ENCODE measurements at regions not wholly inside any gene's neighbourhood (a gene's known extent, or its start where the extent isn't known, plus 50 kb on each side); places are given as distances from the start of the nearest gene placed in this dataset.

DNA sequence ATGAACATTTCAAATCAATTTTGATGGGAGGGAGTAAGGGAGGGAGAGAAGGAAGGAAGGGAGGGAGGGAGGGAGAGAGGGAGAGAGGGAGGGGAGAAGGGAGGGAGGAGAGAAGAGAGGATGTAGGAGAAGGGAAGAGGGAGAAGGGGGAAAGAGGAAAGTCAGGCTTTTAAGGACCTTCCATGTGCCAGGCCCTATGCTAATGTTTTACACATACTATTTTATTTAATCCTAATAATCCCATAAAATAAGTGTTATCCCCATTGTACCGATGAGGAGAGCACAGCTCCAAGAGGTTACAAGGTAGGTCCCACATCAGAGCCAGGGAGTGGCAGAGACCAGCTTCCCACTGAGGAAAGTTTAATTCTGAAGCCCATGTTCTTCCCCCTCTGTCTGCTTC lies 341.9 kb downstream of the RAB28 start:
- no peak overlapping the region for H3K27ac ChIP-seq
- TF ChIP-seq, protein P1, sequence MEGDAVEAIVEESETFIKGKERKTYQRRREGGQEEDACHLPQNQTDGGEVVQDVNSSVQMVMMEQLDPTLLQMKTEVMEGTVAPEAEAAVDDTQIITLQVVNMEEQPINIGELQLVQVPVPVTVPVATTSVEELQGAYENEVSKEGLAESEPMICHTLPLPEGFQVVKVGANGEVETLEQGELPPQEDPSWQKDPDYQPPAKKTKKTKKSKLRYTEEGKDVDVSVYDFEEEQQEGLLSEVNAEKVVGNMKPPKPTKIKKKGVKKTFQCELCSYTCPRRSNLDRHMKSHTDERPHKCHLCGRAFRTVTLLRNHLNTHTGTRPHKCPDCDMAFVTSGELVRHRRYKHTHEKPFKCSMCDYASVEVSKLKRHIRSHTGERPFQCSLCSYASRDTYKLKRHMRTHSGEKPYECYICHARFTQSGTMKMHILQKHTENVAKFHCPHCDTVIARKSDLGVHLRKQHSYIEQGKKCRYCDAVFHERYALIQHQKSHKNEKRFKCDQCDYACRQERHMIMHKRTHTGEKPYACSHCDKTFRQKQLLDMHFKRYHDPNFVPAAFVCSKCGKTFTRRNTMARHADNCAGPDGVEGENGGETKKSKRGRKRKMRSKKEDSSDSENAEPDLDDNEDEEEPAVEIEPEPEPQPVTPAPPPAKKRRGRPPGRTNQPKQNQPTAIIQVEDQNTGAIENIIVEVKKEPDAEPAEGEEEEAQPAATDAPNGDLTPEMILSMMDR (IDR thresholded peaks at IDR 0.05) = no peak
- no peak for TF ChIP-seq ZFX (IDR thresholded peaks at IDR 0.05; ENCODE audit: borderline replicate concordance)

DNA sequence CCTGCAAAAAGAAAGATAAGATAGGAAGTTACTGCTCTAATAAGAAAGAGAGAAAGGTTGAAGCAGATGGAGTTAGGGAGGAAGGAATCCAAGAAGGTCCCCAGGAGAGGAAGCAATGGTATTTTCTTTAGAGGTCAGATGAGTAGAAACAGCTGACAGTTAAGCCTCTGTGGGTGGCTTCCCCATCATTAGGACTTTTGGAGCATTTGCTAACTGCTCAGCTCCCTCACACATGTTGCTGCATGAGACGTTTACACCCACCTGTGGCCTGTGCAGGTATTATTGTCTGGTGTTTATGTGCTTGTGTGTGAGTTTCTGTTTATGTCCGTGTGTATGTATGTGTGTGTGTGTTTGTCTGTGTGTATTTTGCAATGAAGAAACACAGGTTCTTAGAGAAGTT lies 346.8 kb downstream of the RAB28 start:
- TF ChIP-seq, protein P1 (IDR thresholded peaks at IDR 0.05) = no peak
- TF ChIP-seq ZFX (IDR thresholded peaks at IDR 0.05; ENCODE audit: borderline replicate concordance) = no peak
- no peak overlapping the region for H3K27ac ChIP-seq

DNA sequence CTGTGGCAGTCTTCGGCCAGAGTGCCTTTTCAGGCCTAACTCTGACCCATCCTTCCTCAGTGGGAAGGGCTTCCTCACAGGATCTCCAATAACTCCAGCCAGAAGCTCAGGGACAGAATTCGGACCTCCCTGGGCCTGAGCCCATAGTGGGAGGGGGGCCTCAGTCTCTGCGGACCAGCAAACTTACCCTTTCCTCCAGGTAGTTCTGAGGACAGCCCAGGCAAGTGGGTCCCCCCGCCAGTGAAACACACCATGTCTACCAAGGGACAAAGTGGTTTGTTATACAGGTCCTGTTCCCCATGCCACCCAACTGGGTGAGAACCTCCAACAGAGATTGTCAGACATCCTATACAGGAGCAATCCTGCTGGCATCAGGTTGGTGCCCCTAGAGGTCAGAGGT lies 350.4 kb downstream of the RAB28 start:
- no peak overlapping the region for H3K27ac ChIP-seq
- no peak for TF ChIP-seq ZFX (IDR thresholded peaks at IDR 0.05; ENCODE audit: borderline replicate concordance)

DNA sequence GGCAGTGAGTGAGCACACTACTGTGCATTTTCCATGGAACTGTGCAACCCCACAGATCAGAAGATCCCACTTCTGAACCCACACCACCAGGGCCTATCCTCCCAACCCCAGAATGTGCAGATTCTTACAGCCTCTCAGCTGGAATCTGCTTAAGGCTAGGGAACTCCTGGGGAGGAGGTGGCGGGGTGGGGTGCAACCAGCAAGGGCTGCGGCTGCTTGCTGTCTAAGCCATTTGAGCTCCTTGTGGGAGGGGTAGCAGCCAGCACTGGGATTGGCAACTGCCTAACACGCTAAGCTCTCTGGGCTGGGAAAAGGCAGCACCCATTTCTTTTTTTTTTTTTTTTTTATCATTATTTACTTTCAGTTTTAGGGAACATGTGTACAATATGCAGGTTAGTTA lies 353.3 kb downstream of the RAB28 start:
- no peak overlapping the region for H3K27ac ChIP-seq
- TF ChIP-seq, protein P1 (IDR thresholded peaks at IDR 0.05) = no peak

DNA sequence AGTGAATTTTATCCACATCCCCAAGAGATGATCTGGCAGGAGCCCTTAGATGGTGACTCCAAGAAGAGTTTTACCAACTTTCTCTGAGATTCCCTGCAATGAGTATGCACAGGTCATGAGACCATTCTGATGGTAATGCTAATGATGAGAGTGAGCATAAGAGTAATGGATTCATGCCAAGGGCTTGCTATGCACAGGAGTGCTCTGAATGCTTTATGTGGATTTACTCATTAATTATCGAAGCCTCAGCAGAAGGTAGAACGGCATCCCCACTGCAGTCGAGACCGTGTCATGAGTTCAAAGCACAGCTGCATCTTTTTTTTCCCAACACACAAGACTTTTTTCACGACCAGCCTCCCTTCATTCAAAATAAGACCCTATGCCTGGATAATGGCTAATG lies 355.0 kb downstream of the RAB28 start:
- H3K27ac ChIP-seq = no peak overlapping the region
- no peak for TF ChIP-seq ZFX (IDR thresholded peaks at IDR 0.05; ENCODE audit: borderline replicate concordance)
- TF ChIP-seq, protein P1 (IDR thresholded peaks at IDR 0.05) = no peak

DNA sequence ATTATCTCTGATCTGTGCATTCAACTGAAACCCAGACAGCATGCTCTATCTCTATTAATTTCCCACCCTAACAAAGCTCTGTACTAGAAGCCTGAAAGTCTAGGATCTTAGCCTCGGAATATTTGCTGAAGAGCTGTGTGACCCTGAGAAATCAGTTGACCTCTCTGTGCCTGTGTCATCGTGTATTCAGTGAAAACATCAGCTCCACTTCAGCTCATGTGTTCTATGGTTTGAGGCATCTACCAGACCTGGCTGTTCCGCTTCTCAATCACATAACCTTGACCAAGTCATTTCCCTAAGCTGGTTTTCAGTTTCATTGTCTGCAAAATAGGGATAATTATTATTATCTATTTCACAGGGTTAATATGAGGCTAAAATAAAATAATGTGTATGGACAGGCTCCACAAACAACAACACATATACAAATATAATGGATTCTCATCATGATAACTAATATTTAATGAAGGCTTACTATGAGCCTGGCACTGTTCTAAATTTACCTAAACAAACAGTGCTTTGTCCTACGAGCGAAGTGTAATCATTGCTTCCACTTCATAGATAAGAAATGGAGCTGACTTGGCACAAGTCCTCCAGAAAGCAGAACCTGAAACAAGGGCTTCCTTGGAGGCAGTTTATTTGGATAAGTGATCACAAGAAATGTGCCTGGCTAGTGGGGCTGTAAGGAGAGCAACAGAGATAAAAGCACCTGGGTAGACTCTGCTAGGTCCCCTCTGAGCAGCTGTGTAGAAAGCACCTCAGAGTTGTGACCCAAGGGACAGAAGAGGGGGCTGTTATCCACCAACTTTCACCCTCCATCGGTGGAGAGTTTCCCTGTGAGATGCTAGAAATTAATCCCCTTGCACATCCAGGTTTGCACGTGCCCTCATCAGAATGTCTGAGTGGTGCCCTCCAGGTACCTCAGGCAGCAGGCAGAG lies 356.9 kb downstream of the RAB28 start:
- TF ChIP-seq ZFX (IDR thresholded peaks at IDR 0.05; ENCODE audit: borderline replicate concordance) = no peak
- TF ChIP-seq, protein P1 (IDR thresholded peaks at IDR 0.05) = no peak
- H3K27ac ChIP-seq = no peak overlapping the region

DNA sequence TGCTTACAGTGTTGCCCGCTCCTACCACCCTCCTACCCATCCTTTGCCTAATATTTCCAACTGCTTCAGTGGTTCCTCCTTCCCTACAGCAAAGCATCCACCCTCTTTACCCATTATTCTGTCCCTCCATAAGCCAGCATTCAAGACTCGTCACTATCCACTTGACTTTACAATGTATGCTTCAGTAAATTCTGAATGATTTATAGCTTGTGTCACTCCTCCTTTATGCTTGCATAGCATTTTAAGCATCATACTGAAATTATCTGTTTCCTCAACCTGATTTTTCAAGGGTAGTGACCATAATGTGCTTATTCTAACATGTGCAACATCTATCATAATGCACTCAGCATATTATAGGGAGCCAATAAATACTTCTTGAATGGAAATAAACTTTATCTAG lies 365.5 kb downstream of the RAB28 start:
- H3K27ac ChIP-seq = no peak overlapping the region
- TF ChIP-seq ZFX (IDR thresholded peaks at IDR 0.05; ENCODE audit: borderline replicate concordance) = no peak
- TF ChIP-seq, protein P1 (IDR thresholded peaks at IDR 0.05) = no peak
